ENCODE measurements at regions not wholly inside any gene's neighbourhood (a gene's known extent, or its start where the extent isn't known, plus 50 kb on each side); places are given as distances from the start of the nearest gene placed in this dataset.

DNA sequence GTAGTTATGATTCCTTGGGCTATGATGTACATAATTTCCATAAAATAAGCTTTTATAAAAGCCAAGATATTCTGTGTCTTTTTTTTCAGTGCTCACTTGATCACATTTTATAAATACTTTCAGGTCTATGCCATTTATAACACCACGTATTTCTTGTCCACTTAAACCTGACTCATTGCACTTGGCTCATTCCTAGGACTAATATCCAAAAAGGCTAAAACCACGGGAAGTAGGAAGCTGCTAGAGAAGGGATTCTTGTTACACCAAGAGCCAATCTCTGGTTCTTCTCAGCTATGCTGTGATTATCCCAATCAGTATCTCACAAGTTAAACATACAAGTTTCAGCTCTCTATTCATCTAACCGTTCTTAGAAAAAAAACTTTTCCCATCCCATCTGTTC is 80.4 kb upstream of the CDH6 start:
- no peaks in the 10 kb centered on the region for H3K79me2 ChIP-seq (ENCODE audit: control insufficient read depth, insufficient read depth, low read length)
- intact Hi-C loops (cut with micrococcal nuclease) (no loop called here), dilution Hi-C loops (cut with MboI; ENCODE audit: extremely low pct_ligation_motif_present, low sequenced_read_pairs) (no loop called here)
- H2AFZ ChIP-seq (ENCODE audit: low read depth, low read length): no peak overlapping the region
- H4K20me1 ChIP-seq (replicated peaks; ENCODE audit: control insufficient read depth, extremely low read depth, insufficient read depth, low read length): no peaks in the 10 kb centered on the region
- no peak overlapping the region for H3K9ac ChIP-seq (replicated peaks; ENCODE audit: extremely low read depth, insufficient read depth, low read length)
- ChIA-PET CTCF (no interaction called here), POLR2A (no interaction called here)
- H3K4me1 ChIP-seq (ENCODE audit: control insufficient read depth, extremely low read depth, insufficient read depth, low read length): no peaks in the 10 kb centered on the region
- BruUV-seq (replicated peaks): no TSS peak
- no peak overlapping the region for H3K4me2 ChIP-seq (ENCODE audit: insufficient read depth, low read length)
- TF ChIP-seq, protein P1, sequence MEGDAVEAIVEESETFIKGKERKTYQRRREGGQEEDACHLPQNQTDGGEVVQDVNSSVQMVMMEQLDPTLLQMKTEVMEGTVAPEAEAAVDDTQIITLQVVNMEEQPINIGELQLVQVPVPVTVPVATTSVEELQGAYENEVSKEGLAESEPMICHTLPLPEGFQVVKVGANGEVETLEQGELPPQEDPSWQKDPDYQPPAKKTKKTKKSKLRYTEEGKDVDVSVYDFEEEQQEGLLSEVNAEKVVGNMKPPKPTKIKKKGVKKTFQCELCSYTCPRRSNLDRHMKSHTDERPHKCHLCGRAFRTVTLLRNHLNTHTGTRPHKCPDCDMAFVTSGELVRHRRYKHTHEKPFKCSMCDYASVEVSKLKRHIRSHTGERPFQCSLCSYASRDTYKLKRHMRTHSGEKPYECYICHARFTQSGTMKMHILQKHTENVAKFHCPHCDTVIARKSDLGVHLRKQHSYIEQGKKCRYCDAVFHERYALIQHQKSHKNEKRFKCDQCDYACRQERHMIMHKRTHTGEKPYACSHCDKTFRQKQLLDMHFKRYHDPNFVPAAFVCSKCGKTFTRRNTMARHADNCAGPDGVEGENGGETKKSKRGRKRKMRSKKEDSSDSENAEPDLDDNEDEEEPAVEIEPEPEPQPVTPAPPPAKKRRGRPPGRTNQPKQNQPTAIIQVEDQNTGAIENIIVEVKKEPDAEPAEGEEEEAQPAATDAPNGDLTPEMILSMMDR (IDR thresholded peaks at IDR 0.05; ENCODE audit: extremely low read depth in 1 of 2, insufficient read depth in 1 of 2, low read depth in 1 of 2, low read length in 2 of 2): no peak
- no peak for TF ChIP-seq GATA2 (IDR thresholded peaks at IDR 0.05; ENCODE audit: insufficient read depth, insufficient read length, low read depth, low read length)
- no peak for TF ChIP-seq FOS (IDR thresholded peaks at IDR 0.05; ENCODE audit: borderline replicate concordance, insufficient read depth, low read length)
- TF ChIP-seq JUN (IDR thresholded peaks at IDR 0.05; ENCODE audit: borderline replicate concordance, insufficient read depth, insufficient read length, low read depth): no peak
- no peaks in the 10 kb centered on the region for H3K27me3 ChIP-seq (ENCODE audit: control insufficient read depth in 2 of 2, insufficient read depth in 2 of 2, low read length in 2 of 2)
- no peaks in the 10 kb centered on the region for H3K36me3 ChIP-seq (ENCODE audit: control insufficient read depth in 2 of 2, extremely low read depth in 1 of 2, insufficient read depth in 2 of 2, low read length in 2 of 2)
- H3K9me3 ChIP-seq (replicated peaks; ENCODE audit: control insufficient read depth, insufficient read depth, low read length): no peaks in the 10 kb centered on the region
- DNase-seq (ENCODE audit: low read depth, low spot score) (no peak), FAIRE-seq (no peak)
- H3K9me1 ChIP-seq (replicated peaks; ENCODE audit: control insufficient read depth, extremely low read depth, insufficient read depth, low read length): no peaks in the 10 kb centered on the region
- no peak overlapping the region for H3K27ac ChIP-seq (ENCODE audit: insufficient read depth, low read depth, low read length)
- H3K4me3 ChIP-seq (replicated peaks in 1 of 3; ENCODE audit: insufficient read depth in 1 of 3, low read depth in 1 of 3, low read length in 3 of 3): no peak overlapping the region

DNA sequence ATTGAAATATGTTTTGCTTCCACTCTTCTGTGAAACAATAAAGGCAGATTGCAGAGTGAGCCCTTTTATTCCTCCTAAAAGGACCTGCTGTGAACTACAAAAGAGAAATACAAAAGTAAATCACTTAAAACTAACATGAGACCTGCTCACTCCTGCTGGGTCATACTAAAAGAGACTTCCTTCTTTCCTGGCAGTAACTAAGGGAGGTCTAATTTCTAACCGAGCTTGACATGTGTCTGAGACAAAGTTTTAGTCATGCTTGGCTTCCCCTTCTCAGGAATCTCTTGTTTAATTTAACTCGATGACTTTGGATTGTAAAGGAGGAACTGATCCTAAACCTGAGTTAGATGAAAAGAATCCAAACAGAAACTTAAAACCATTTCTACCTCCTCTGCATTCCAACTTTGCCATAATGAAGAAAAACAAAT is 86.4 kb upstream of the CDH6 start:
- Histone ChIP-seq H3K27me3 (ENCODE audit: control insufficient read depth in 2 of 2, insufficient read depth in 2 of 2, low read length in 2 of 2) (no peaks in the 10 kb centered on the region), H3K27ac (ENCODE audit: insufficient read depth, low read depth, low read length) (no peak overlapping the region)
- CTCF ChIA-PET: no interaction called here

More for the DNA sequence above, 86.4 kb upstream of the CDH6 start:
- Histone ChIP-seq H3K79me2 (ENCODE audit: control insufficient read depth, insufficient read depth, low read length) (no peaks in the 10 kb centered on the region), H3K9ac (replicated peaks; ENCODE audit: extremely low read depth, insufficient read depth, low read length) (no peak overlapping the region), H3K9me1 (replicated peaks; ENCODE audit: control insufficient read depth, extremely low read depth, insufficient read depth, low read length) (no peaks in the 10 kb centered on the region), H3K36me3 (ENCODE audit: control insufficient read depth in 2 of 2, extremely low read depth in 1 of 2, insufficient read depth in 2 of 2, low read length in 2 of 2) (no peaks in the 10 kb centered on the region), H4K20me1 (replicated peaks; ENCODE audit: control insufficient read depth, extremely low read depth, insufficient read depth, low read length) (no peaks in the 10 kb centered on the region), H2AFZ (ENCODE audit: low read depth, low read length) (no peak overlapping the region), H3K9me3 (replicated peaks; ENCODE audit: control insufficient read depth, insufficient read depth, low read length) (no peaks in the 10 kb centered on the region), H3K4me3 (replicated peaks in 1 of 3; ENCODE audit: insufficient read depth in 1 of 3, low read depth in 1 of 3, low read length in 3 of 3) (no peak overlapping the region), H3K4me2 (ENCODE audit: insufficient read depth, low read length) (no peak overlapping the region), H3K4me1 (ENCODE audit: control insufficient read depth, extremely low read depth, insufficient read depth, low read length) (no peaks in the 10 kb centered on the region)
- intact Hi-C loops (cut with micrococcal nuclease) (no loop called here), dilution Hi-C loops (cut with MboI; ENCODE audit: extremely low pct_ligation_motif_present, low sequenced_read_pairs) (no loop called here)
- no peak for TF ChIP-seq EZH2 (IDR thresholded peaks at IDR 0.05; ENCODE audit: borderline replicate concordance, low read depth, low read length, severe bottlenecking)
- TF ChIP-seq, protein P1 (IDR thresholded peaks at IDR 0.05; ENCODE audit: extremely low read depth in 1 of 2, insufficient read depth in 1 of 2, low read depth in 1 of 2, low read length in 2 of 2): no peak
- FAIRE-seq (no peak), DNase-seq (ENCODE audit: low read depth, low spot score) (no peak)
- POLR2A ChIA-PET: no interaction called here
- BruUV-seq (replicated peaks): no TSS peak

Measured in endothelial cell of umbilical vein (primary cell).